Activated naive CD8-positive, alpha-beta T cell treated with anti-CD3 and anti-CD28 coated beads, Interleukin-2, amount 50 U/mL, for 24 hours (primary cell): ENCODE measurements at regions not wholly inside any gene's neighbourhood (a gene's known extent, or its start where the extent isn't known, plus 50 kb on each side); places are given as distances from the start of the nearest gene placed in this dataset.
"Not testable (repeated sequence)": the region's sequence is repeated elsewhere in the genome, so short reads cannot be mapped to it uniquely, and the experiment has no call there.

Experiments
- ATAC-seq: fragments of 150-1000 bp; cut with Tn5 transposase; one replicate; pipeline ENCODE4 v1.10.0; 2021
- DNase-seq: peaks from one replicate; pipeline ENCODE4 v3.0.0; 2021
- H3K27ac Mint-ChIP-seq: one replicate; pipeline ENCODE4 v1.8.0; 2021; ENCODE audit warnings: mild to moderate bottlenecking, mixed read lengths
- H3K27me3 Mint-ChIP-seq: one replicate; pipeline ENCODE4 v1.8.0; 2021; ENCODE audit warnings: mixed read lengths
- H3K36me3 Mint-ChIP-seq: one replicate; pipeline ENCODE4 v1.8.0; 2021; ENCODE audit warnings: low read depth, mixed read lengths
- H3K4me1 Mint-ChIP-seq: one replicate; pipeline ENCODE4 v1.8.0; 2021; ENCODE audit warnings: mixed read lengths
- H3K4me3 Mint-ChIP-seq: one replicate; pipeline ENCODE4 v1.8.0; 2021; ENCODE audit warnings: mild to moderate bottlenecking, moderate library complexity, mixed read lengths
- H3K9me3 Mint-ChIP-seq: one replicate; pipeline ENCODE4 v1.8.0; 2021; ENCODE audit warnings: mixed read lengths

DNA sequence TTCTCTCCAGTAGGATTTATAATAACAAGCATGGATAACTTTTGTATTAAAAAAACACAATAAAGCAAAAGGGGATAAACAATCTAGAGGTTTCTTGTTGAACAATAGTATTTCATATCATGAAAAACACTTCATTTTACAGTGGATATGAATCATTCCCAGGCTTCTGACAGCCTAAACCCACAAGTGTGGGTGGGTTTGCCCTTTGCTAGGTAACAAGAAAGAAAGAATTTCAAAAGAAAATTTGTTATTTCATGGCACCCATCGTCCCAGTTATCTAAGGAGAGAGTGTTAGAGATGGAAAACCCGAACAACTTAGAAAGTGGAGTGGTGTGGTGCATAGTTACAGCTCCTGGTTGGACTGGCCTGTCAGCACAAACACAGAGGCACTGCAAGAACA is 76.1 kb upstream of the GPR6 start:
- DNase-seq (no peak), ATAC-seq (no peak)
- Mint-ChIP-seq H3K27me3 (peaks cover 12% of the 10 kb centered on the region), H3K4me3 (no peak overlapping the region), H3K4me1 (no peaks in the 10 kb centered on the region), H3K9me3 (no peaks in the 10 kb centered on the region), H3K27ac (no peak overlapping the region), H3K36me3 (no peaks in the 10 kb centered on the region)

GRCh38 chr6:109902870-109903269 is 75.2 kb upstream of the GPR6 start:
- DNase-seq (no peak), ATAC-seq (no peak)
- H3K4me3 Mint-ChIP-seq, result no peak overlapping the region
- no peaks in the 10 kb centered on the region for H3K4me1 Mint-ChIP-seq
- H3K27ac Mint-ChIP-seq, result no peak overlapping the region
- H3K9me3 Mint-ChIP-seq, result no peaks in the 10 kb centered on the region
- H3K36me3 Mint-ChIP-seq, result no peaks in the 10 kb centered on the region
- peaks cover 10% of the 10 kb centered on the region for H3K27me3 Mint-ChIP-seq

DNA sequence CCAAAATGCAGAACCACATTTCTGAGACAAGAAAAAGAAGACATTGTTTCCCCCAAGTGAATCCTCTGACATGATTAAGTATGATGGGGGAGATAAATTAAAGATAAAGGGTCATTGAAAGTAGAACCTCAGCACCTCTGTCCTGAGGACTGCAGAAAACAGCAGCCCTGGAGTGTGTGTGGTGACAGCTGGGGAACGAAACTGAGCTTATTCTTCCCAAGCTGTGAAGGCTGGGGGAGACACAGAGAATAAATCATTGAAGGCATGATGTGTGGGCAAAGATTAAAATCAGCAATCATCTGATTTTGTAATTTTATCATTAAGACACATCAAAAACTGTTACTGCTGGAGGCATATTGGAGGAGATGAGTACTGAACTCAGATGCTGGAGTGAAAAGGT is 67.5 kb upstream of the GPR6 start:
- H3K36me3 Mint-ChIP-seq, result no peaks in the 10 kb centered on the region
- H3K4me3 Mint-ChIP-seq, result no peak overlapping the region
- no peaks in the 10 kb centered on the region for H3K9me3 Mint-ChIP-seq
- no peak overlapping the region for H3K27ac Mint-ChIP-seq
- no peaks in the 10 kb centered on the region for H3K4me1 Mint-ChIP-seq
- no peak for ATAC-seq
- H3K27me3 Mint-ChIP-seq, result peaks cover 4% of the 10 kb centered on the region
- no peak for DNase-seq

DNA sequence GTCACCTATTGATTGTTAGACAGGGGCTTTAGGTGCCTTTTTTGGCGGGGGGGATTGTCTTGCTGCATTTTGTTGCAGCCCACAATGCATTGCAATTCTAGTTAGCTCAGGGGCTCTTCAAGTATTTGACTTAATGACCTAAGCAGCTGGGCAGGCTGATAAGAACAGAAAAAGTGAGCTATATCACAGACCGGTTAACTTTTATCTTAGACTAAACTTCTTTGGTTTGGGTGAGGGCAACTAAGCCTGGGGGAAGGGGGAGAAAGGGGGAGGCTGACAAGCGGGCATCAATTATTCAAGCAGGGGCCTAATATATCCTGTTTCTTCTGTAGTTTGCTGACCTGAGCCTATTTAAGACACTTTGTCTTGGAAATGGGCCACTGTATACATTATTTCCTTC is 66.0 kb upstream of the GPR6 start:
- H3K9me3 Mint-ChIP-seq, result no peaks in the 10 kb centered on the region
- DNase-seq, result no peak
- H3K27me3 Mint-ChIP-seq, result peaks cover 2% of the 10 kb centered on the region
- H3K4me1 Mint-ChIP-seq, result no peaks in the 10 kb centered on the region
- no peak overlapping the region for H3K27ac Mint-ChIP-seq
- no peaks in the 10 kb centered on the region for H3K36me3 Mint-ChIP-seq
- no peak for ATAC-seq
- no peak overlapping the region for H3K4me3 Mint-ChIP-seq

DNA sequence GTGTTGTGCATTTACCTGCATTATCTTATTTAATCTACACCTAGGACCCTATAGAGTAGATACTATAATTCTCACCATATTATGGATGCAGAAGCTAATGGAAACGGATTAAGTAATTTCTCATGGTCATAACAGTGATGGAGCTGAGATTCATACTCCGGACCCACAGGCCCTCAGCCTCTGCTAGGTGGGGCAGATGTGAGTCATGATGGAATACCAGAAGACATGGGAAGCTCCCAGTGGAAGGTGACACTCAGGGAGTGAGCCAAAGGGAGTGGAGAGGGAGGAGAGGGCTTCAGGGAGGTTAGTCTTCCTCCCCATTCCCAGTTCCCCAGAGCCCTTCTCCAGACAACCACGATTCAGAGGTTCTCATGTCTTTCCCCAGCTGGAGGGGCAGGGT is 65.2 kb upstream of the GPR6 start:
- no peaks in the 10 kb centered on the region for H3K36me3 Mint-ChIP-seq
- H3K27me3 Mint-ChIP-seq, result peaks cover 2% of the 10 kb centered on the region
- H3K9me3 Mint-ChIP-seq, result no peaks in the 10 kb centered on the region
- DNase-seq (no peak), ATAC-seq (no peak)
- H3K27ac Mint-ChIP-seq, result no peak overlapping the region
- no peaks in the 10 kb centered on the region for H3K4me1 Mint-ChIP-seq
- no peak overlapping the region for H3K4me3 Mint-ChIP-seq

DNA sequence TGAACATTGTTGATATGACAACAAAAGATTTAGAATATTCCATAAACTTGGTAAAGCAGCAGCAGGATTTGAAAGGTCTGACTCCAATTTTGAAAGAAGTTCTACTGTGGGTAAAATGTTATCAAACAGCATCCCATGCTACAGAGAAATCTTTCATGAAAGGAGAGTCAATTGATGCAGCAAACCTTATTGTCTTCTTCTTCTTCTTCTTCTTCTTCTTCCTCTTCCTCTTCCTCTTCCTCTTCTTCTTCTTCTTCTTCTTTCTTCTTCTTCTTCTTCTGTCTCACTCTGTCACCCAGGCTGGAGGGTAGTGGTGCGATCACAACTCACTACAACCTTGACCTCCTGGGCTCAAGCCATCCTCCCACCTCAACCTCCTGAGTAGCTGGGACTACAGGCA is 62.4 kb upstream of the GPR6 start:
- not testable (repeated sequence) for H3K36me3 Mint-ChIP-seq, H3K27ac Mint-ChIP-seq, H3K27me3 Mint-ChIP-seq, ATAC-seq, H3K9me3 Mint-ChIP-seq, H3K4me3 Mint-ChIP-seq, H3K4me1 Mint-ChIP-seq, DNase-seq

GRCh38 chr6:109916759-109917158 is 61.4 kb upstream of the GPR6 start:
- Mint-ChIP-seq H3K4me1 (no peaks in the 10 kb centered on the region), H3K4me3 (no peak overlapping the region), H3K9me3 (no peaks in the 10 kb centered on the region), H3K27me3 (no peaks in the 10 kb centered on the region), H3K27ac (no peak overlapping the region), H3K36me3 (no peaks in the 10 kb centered on the region)
- DNase-seq (no peak), ATAC-seq (no peak)

DNA sequence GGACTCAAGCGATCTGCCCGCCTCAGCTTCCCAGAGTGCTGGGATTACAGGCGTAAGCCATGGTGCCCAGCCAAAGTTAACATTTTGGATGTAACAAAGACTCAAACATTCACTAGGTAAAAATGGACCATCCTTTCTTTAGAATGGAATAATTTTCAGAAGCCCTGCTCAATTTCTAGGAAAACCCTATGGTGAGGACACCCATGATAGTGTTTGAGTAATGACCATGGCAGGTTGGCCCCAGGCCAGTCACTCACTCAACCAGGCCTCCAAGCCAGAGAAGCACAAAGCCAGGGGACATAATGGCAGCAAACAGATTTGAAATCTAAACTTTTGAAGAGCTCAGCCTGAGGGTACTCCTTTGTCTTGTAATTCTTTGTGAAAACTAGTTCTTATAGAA is 59.9 kb upstream of the GPR6 start:
- H3K9me3 Mint-ChIP-seq, result no peaks in the 10 kb centered on the region
- H3K4me1 Mint-ChIP-seq, result no peaks in the 10 kb centered on the region
- no peak for DNase-seq
- no peak for ATAC-seq
- no peak overlapping the region for H3K4me3 Mint-ChIP-seq
- no peak overlapping the region for H3K27ac Mint-ChIP-seq
- H3K27me3 Mint-ChIP-seq, result no peaks in the 10 kb centered on the region
- no peaks in the 10 kb centered on the region for H3K36me3 Mint-ChIP-seq

DNA sequence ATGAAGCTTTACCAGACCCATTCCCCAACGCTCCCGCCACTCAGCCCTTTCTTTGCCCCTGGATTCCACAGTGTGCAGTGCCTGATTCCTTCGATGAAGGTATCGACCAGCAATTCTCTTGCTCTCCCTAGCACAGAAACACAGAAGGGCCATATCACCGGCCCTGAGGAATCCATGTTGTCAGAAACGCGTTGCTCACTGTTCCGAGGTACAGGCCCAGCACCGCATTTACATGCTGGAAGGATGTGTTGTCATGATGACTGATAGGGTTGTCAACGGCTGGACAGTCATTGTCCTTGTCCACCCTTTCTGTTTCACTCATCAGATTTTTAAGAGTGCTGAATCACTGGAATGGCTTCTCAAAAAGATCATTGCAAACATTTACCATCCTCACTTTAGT is 57.2 kb upstream of the GPR6 start:
- DNase-seq (no peak), ATAC-seq (no peak)
- no peaks in the 10 kb centered on the region for H3K9me3 Mint-ChIP-seq
- no peaks in the 10 kb centered on the region for H3K27me3 Mint-ChIP-seq
- H3K27ac Mint-ChIP-seq, result no peak overlapping the region
- H3K36me3 Mint-ChIP-seq, result no peaks in the 10 kb centered on the region
- no peak overlapping the region for H3K4me3 Mint-ChIP-seq
- no peaks in the 10 kb centered on the region for H3K4me1 Mint-ChIP-seq

GRCh38 chr6:109922851-109923250 is 55.3 kb upstream of the GPR6 start:
- no peaks in the 10 kb centered on the region for H3K9me3 Mint-ChIP-seq
- no peaks in the 10 kb centered on the region for H3K4me1 Mint-ChIP-seq
- no peaks in the 10 kb centered on the region for H3K27me3 Mint-ChIP-seq
- no peak for ATAC-seq
- H3K27ac Mint-ChIP-seq, result no peak overlapping the region
- H3K4me3 Mint-ChIP-seq, result no peak overlapping the region
- no peaks in the 10 kb centered on the region for H3K36me3 Mint-ChIP-seq
- DNase-seq, result no peak

DNA sequence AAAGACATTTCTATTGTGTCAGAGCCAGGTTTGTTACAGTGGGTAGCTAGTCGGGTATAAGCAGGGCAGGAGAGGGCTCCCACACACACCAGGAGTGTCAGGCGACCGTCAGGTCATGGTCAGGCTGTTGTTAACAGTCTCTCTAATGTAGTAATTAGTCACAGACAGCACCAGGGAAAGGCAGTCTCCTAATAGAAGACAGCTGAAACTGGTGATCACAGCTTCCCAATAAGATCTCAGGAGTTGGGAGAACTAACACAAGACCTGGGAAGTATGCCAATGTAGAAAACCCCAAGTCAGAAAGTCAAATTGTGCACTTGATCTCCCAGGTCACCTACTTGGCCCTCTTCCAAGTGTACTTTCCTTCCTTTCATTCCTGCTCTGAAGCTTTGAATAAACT is 53.0 kb upstream of the GPR6 start:
- H3K4me1 Mint-ChIP-seq, result no peaks in the 10 kb centered on the region
- DNase-seq (no peak), ATAC-seq (no peak)
- no peak overlapping the region for H3K4me3 Mint-ChIP-seq
- H3K27me3 Mint-ChIP-seq, result no peaks in the 10 kb centered on the region
- no peaks in the 10 kb centered on the region for H3K9me3 Mint-ChIP-seq
- H3K27ac Mint-ChIP-seq, result no peak overlapping the region
- H3K36me3 Mint-ChIP-seq, result no peaks in the 10 kb centered on the region

DNA sequence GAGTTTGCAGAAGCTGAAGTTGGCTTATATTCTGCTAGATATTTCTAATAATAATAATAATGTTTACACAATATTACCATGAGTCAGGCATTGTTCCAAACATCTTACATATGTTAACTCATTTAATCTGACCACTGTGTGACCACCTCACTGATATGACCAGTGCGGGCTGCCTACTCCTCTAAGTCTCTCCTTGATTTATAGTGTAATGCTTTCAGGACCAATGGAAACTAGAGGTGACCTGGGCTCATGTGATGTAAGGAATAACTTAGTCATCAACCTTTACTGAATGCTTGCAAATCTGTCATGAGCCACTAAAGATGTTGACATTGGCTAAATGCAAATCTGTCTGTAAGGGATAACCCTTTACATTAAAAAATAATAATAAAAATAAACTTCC is 51.1 kb upstream of the GPR6 start:
- no peak overlapping the region for H3K4me3 Mint-ChIP-seq
- H3K27me3 Mint-ChIP-seq, result no peaks in the 10 kb centered on the region
- no peak for ATAC-seq
- no peaks in the 10 kb centered on the region for H3K9me3 Mint-ChIP-seq
- no peaks in the 10 kb centered on the region for H3K36me3 Mint-ChIP-seq
- H3K4me1 Mint-ChIP-seq, result no peaks in the 10 kb centered on the region
- H3K27ac Mint-ChIP-seq, result no peak overlapping the region
- no peak for DNase-seq
